ENCODE measurements at regions not wholly inside any gene's neighbourhood (a gene's known extent, or its start where the extent isn't known, plus 50 kb on each side); places are given as distances from the start of the nearest gene placed in this dataset.

- TF ChIP-seq, protein P1, sequence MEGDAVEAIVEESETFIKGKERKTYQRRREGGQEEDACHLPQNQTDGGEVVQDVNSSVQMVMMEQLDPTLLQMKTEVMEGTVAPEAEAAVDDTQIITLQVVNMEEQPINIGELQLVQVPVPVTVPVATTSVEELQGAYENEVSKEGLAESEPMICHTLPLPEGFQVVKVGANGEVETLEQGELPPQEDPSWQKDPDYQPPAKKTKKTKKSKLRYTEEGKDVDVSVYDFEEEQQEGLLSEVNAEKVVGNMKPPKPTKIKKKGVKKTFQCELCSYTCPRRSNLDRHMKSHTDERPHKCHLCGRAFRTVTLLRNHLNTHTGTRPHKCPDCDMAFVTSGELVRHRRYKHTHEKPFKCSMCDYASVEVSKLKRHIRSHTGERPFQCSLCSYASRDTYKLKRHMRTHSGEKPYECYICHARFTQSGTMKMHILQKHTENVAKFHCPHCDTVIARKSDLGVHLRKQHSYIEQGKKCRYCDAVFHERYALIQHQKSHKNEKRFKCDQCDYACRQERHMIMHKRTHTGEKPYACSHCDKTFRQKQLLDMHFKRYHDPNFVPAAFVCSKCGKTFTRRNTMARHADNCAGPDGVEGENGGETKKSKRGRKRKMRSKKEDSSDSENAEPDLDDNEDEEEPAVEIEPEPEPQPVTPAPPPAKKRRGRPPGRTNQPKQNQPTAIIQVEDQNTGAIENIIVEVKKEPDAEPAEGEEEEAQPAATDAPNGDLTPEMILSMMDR (IDR thresholded peaks at IDR 0.05): no peak
- TF ChIP-seq POLR2A (IDR thresholded peaks at IDR 0.05): no peak
Measured at GRCh38 chr5:116637149-116637740, 62.6 kb upstream of the SEMA6A start.

Measured in Peyer's patch (tissue), 4 donors.